Spleen (tissue), 11 donors: ENCODE measurements at regions not wholly inside any gene's neighbourhood (a gene's known extent, or its start where the extent isn't known, plus 50 kb on each side); places are given as distances from the start of the nearest gene placed in this dataset.

Experiments
- DNase-seq: peaks from one replicate; pipeline ENCODE4 v3.0.0-alpha.2; 2020
- H3K27ac ChIP-seq, 8 donors: fragments of 200-600 bp; sonication (generic) in 7 of 8; 1 replicate in 4 of 8; 2 replicates in 4 of 8; pipeline versions ENCODE4 v1.5.0 to v1.8.0; 2016 to 2021; ENCODE audit warnings: inconsistent platforms in 4 of 8, mild to moderate bottlenecking in 4 of 8, moderate library complexity in 1 of 8
- H3K27me3 ChIP-seq, 7 donors: fragments of 200-600 bp; sonication (generic) in 6 of 7; replicated peaks in 1 of 7; 1 replicate in 4 of 7; 2 replicates in 3 of 7; pipeline versions ENCODE4 v1.5.0 to v1.8.0; 2016 to 2021; ENCODE audit warnings: inconsistent platforms in 3 of 7, mild to moderate bottlenecking in 1 of 7
- H3K36me3 ChIP-seq, 6 donors: fragments of 200-600 bp; sonication (generic) in 5 of 6; 1 replicate in 4 of 6; 2 replicates in 2 of 6; pipeline versions ENCODE4 v1.5.0 to v1.8.0; 2016 to 2021; ENCODE audit warnings: inconsistent platforms in 2 of 6
- H3K4me1 ChIP-seq, 6 donors: fragments of 200-600 bp; sonication (generic) in 5 of 6; 1 replicate in 3 of 6; 2 replicates in 3 of 6; pipeline versions ENCODE4 v1.5.0 to v1.8.0; 2016 to 2021; ENCODE audit warnings: inconsistent platforms in 3 of 6
- H3K4me3 ChIP-seq, 8 donors: fragments of 200-600 bp; sonication (generic) in 7 of 8; 1 replicate in 4 of 8; 2 replicates in 4 of 8; pipeline versions ENCODE4 v1.5.0 to v1.8.0; 2016 to 2021; ENCODE audit warnings: inconsistent platforms in 4 of 8, mild to moderate bottlenecking in 4 of 8, moderate library complexity in 2 of 8
- H3K9me3 ChIP-seq, 8 donors: fragments of 200-600 bp; sonication (generic) in 7 of 8; 1 replicate in 4 of 8; 2 replicates in 4 of 8; pipeline versions ENCODE4 v1.5.0 to v1.8.0; 2016 to 2021; ENCODE audit warnings: inconsistent platforms in 4 of 8
- CTCF ChIP-seq, 11 experiments: fragments of 200-600 bp in 7 of 11; fragments of 450-650 bp in 4 of 11; sonication (generic) in 4 of 11; IDR thresholded peaks in 8 of 11; conservative IDR thresholded peaks in 3 of 11; 1 replicate in 7 of 11; 2 replicates in 4 of 11; pipeline versions ENCODE4 v1.4.0 to v1.8.0; 2016 to 2021; ENCODE audit warnings: antibody characterized with exemption in 11 of 11, inconsistent platforms in 4 of 11, mild to moderate bottlenecking in 1 of 11
- POLR2A ChIP-seq, 3 donors: fragments of 450-650 bp; IDR thresholded peaks; one replicate each; pipeline ENCODE4 v1.5.1; 2017; ENCODE audit warnings: antibody characterized with exemption in 3 of 3, mild to moderate bottlenecking in 1 of 3
- POLR2AphosphoS5 ChIP-seq, 3 donors: sonication (generic); formaldehyde crosslinking; IDR thresholded peaks; one replicate each; pipeline ENCODE4 v1.5.1; 2017; ENCODE audit warnings: antibody characterized with exemption in 3 of 3
- WGBS, 5 donors: extraction: QIAGEN DNeasy Blood & Tissue Kit in 3 of 5; methylation state at CpG; one replicate each; pipeline versions ENCODE4 v1.1.5 to v1.1.7; 2013 to 2018; 5-methylcytosine and 5-hydroxymethylcytosine counted together
- intact Hi-C: fragments of 100-400 bp; cut with DNase I; formaldehyde crosslinking; loops from one replicate; pipeline ENCODE4 v1.15.0; 2023; ENCODE audit warnings: low total_unique reads
- donor health status: healthy with polysubstance abuse.
- donor health status: DM: no; HTN: no; CAD: no; lungs with moderate emphysema.
- donor health status: DM: no; HTN: no; CAD: no.
- donor health status: Bipolar disorder and iron deficiency.
- donor health status: healthy.
- donor health status: DM: no; HTN: no; CAD: no.
- donor health status: DM: yes; HTN: yes; CAD: no.

GRCh38 chr13:22081430-22081829 is 410.6 kb downstream of the FGF9 start:
- TF ChIP-seq POLR2A (IDR thresholded peaks at IDR 0.05) (no peak), POLR2AphosphoS5 (IDR thresholded peaks at IDR 0.05) (no peak), CTCF (IDR thresholded peaks at IDR 0.05 in 8 of 11, conservative IDR thresholded peaks at IDR 0.05 in 3 of 11) (no peak)
- intact Hi-C loops: no loop called here
- no peak for DNase-seq
- Histone ChIP-seq H3K27me3 (no peaks in the 10 kb centered on the region), H3K27ac (no peak overlapping the region), H3K4me3 (no peak overlapping the region), H3K9me3 (no peaks in the 10 kb centered on the region), H3K36me3 (no peaks in the 10 kb centered on the region), H3K4me1 (no peaks in the 10 kb centered on the region)
- WGBS, 5 donors: 72 to 82% (median 78%) methylated on average over 6 of the region's 6 CpGs

- no peaks in the 10 kb centered on the region for H3K36me3 ChIP-seq
- 73 to 83% (median 82%) methylated on average over 2 of the region's 2 CpGs for WGBS, 5 donors
- intact Hi-C loops: no loop called here
- H3K27ac ChIP-seq: no peak overlapping the region
- H3K4me1 ChIP-seq: no peaks in the 10 kb centered on the region
- H3K4me3 ChIP-seq: no peak overlapping the region
- no peaks in the 10 kb centered on the region for H3K9me3 ChIP-seq
- no peaks in the 10 kb centered on the region for H3K27me3 ChIP-seq
- no peak for TF ChIP-seq CTCF (IDR thresholded peaks at IDR 0.05 in 8 of 11, conservative IDR thresholded peaks at IDR 0.05 in 3 of 11)
- no peak for TF ChIP-seq POLR2AphosphoS5 (IDR thresholded peaks at IDR 0.05)
- TF ChIP-seq POLR2A (IDR thresholded peaks at IDR 0.05): no peak
- DNase-seq: no peak
Observed at GRCh38 chr13:22082030-22082429, 411.2 kb downstream of the FGF9 start.

GRCh38 chr13:22082437-22083100 is 411.7 kb downstream of the FGF9 start:
- no peak for DNase-seq
- 26 to 43% (median 30%) methylated on average over 2 of the region's 2 CpGs for WGBS, 5 donors
- H3K27ac ChIP-seq: no peak overlapping the region
- H3K4me3 ChIP-seq: no peak overlapping the region
- H3K36me3 ChIP-seq: no peaks in the 10 kb centered on the region
- no peaks in the 10 kb centered on the region for H3K9me3 ChIP-seq
- intact Hi-C loops: no loop called here
- TF ChIP-seq POLR2A (IDR thresholded peaks at IDR 0.05): no peak
- no peak for TF ChIP-seq POLR2AphosphoS5 (IDR thresholded peaks at IDR 0.05)
- TF ChIP-seq CTCF (IDR thresholded peaks at IDR 0.05 in 8 of 11, conservative IDR thresholded peaks at IDR 0.05 in 3 of 11): no peak
- no peaks in the 10 kb centered on the region for H3K27me3 ChIP-seq
- no peaks in the 10 kb centered on the region for H3K4me1 ChIP-seq

- no peak for TF ChIP-seq POLR2A (IDR thresholded peaks at IDR 0.05)
- no peak for TF ChIP-seq CTCF (IDR thresholded peaks at IDR 0.05 in 8 of 11, conservative IDR thresholded peaks at IDR 0.05 in 3 of 11)
- no peak for TF ChIP-seq POLR2AphosphoS5 (IDR thresholded peaks at IDR 0.05)
- WGBS, 5 donors: 77 to 91% (median 79%) methylated on average over 2 of the region's 2 CpGs
- no peaks in the 10 kb centered on the region for H3K27me3 ChIP-seq
- H3K9me3 ChIP-seq: no peaks in the 10 kb centered on the region
- H3K4me3 ChIP-seq: no peak overlapping the region
- no peaks in the 10 kb centered on the region for H3K36me3 ChIP-seq
- no peak overlapping the region for H3K27ac ChIP-seq
- H3K4me1 ChIP-seq: no peaks in the 10 kb centered on the region
- intact Hi-C loops: no loop called here
- DNase-seq: no peak
Observed at GRCh38 chr13:22085001-22085400, 414.1 kb downstream of the FGF9 start.
